Keratinocyte (primary cell): ENCODE measurements at regions not wholly inside any gene's neighbourhood (a gene's known extent, or its start where the extent isn't known, plus 50 kb on each side); places are given as distances from the start of the nearest gene placed in this dataset.

Source experiments
- CTCF ChIP-seq, 3 experiments: IDR thresholded peaks in 1 of 3; conservative IDR thresholded peaks in 1 of 3; optimal IDR thresholded peaks in 1 of 3; 2 replicates in 2 of 3; 3 replicates in 1 of 3; pipeline versions ENCODE3 to v1.5.1; 2011; ENCODE audit warnings: low read length in 3 of 3, mild to moderate bottlenecking in 3 of 3, moderate library complexity in 2 of 3, control low read depth in 1 of 3, inconsistent platforms in 1 of 3; ENCODE audit not compliant: insufficient read depth in 2 of 3; ENCODE audit errors: extremely low read depth in 1 of 3
- EZH2 ChIP-seq: IDR thresholded peaks from one replicate; pipeline ENCODE4 v1.6.1; 2012; ENCODE audit warnings: inconsistent platforms, mild to moderate bottlenecking, low read length, moderate library complexity

- TF ChIP-seq CTCF (optimal IDR thresholded peaks at IDR 0.05 in 1 of 3, IDR thresholded peaks at IDR 0.05 in 1 of 3, conservative IDR thresholded peaks at IDR 0.05 in 1 of 3; ENCODE audit: extremely low read depth in 1 of 3, insufficient read depth in 2 of 3, low read length in 3 of 3) (no peak), EZH2 (no peak)
These were observed 1753.0 kb downstream of the SLITRK1 start for GRCh38 chr13:82129281-82129680.
